ENCODE measurements at regions not wholly inside any gene's neighbourhood (a gene's known extent, or its start where the extent isn't known, plus 50 kb on each side); places are given as distances from the start of the nearest gene placed in this dataset.
A peak's percentile ranks its signal among the peaks of the same experiment; 100 is the strongest.

DNA sequence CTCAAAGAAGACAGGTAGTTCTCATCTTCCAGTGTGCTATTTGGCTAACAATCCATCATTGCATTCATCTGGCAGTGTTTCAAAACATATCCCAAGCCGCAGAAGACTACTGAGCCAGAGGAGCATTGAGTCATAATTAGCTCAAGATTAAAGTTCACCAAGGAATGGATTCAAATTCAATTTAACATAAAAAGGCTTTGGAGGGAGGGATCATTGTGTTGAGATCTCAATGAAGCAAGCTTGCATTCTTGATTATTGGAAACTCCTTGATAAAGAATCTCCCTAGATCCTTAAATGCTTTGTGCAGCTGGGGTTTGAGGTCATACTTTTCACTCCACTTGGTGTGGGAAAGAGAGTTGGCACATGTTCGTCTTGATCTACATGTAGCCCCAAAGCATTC is 142.8 kb upstream of the SEMA3A start:
- no peak overlapping the region for H2BK5ac ChIP-seq (ENCODE audit: low read length)
- H3K18ac ChIP-seq (ENCODE audit: low read length): no peak overlapping the region
- no peaks in the 10 kb centered on the region for H3K9me3 ChIP-seq (replicated peaks in 1 of 2; ENCODE audit: control insufficient read depth in 2 of 2, insufficient read depth in 1 of 2, low read depth in 1 of 2, low read length in 2 of 2)
- H3K4me3 ChIP-seq (ENCODE audit: low read length in 2 of 2): no peak overlapping the region
- no peak for DNase-seq (ENCODE audit: low spot score)
- H4K91ac ChIP-seq (ENCODE audit: low read depth, low read length, poor library complexity): no peak overlapping the region
- peaks cover 0 to 8% of the 10 kb centered on the region in 2 donors for H3K4me1 ChIP-seq (ENCODE audit: control insufficient read depth in 2 of 2, insufficient read depth in 1 of 2, low read depth in 1 of 2, low read length in 2 of 2)
- WGBS, 2 donors (ENCODE audit: extremely low coverage in 2 of 2, insufficient read length in 2 of 2, insufficient replicate concordance in 1 of 2): no CpG with 5 or more reads among the region's 2 CpGs
- no peak overlapping the region for H3K9ac ChIP-seq (ENCODE audit: low read depth, low read length, poor library complexity)
- no peak overlapping the region for H3K4ac ChIP-seq (ENCODE audit: low read length)
- H4K8ac ChIP-seq (ENCODE audit: low read depth, low read length): no peak overlapping the region
- no peak overlapping the region for H2BK120ac ChIP-seq (ENCODE audit: low read depth, low read length)
- no peaks in the 10 kb centered on the region for H3K79me1 ChIP-seq (ENCODE audit: low read depth, low read length)
- peak overlapping the region; percentile 25 for H2AFZ ChIP-seq (ENCODE audit: low read length)
- H2BK12ac ChIP-seq (ENCODE audit: low read length): no peak overlapping the region
- H3K27ac ChIP-seq (replicated peaks; ENCODE audit: low read length): no peak overlapping the region
- H3K27me3 ChIP-seq (ENCODE audit: control insufficient read depth in 3 of 3, insufficient read depth in 3 of 3, low read depth in 1 of 3, low read length in 3 of 3): no peaks in the 10 kb centered on the region
- no peak overlapping the region for H3K23ac ChIP-seq (ENCODE audit: low read depth, low read length, poor library complexity)
- no peak overlapping the region for H3K4me2 ChIP-seq (ENCODE audit: insufficient read depth, low read length, poor library complexity, severe bottlenecking)
- H2BK15ac ChIP-seq (ENCODE audit: low read length): no peak overlapping the region
- no peak overlapping the region for H3K14ac ChIP-seq (ENCODE audit: low read length)
- no peaks in the 10 kb centered on the region for H3K36me3 ChIP-seq (replicated peaks in 1 of 2; ENCODE audit: control insufficient read depth in 2 of 2, insufficient read depth in 2 of 2, low read length in 2 of 2)
- H2AK5ac ChIP-seq (ENCODE audit: low read depth, low read length): no peak overlapping the region

DNA sequence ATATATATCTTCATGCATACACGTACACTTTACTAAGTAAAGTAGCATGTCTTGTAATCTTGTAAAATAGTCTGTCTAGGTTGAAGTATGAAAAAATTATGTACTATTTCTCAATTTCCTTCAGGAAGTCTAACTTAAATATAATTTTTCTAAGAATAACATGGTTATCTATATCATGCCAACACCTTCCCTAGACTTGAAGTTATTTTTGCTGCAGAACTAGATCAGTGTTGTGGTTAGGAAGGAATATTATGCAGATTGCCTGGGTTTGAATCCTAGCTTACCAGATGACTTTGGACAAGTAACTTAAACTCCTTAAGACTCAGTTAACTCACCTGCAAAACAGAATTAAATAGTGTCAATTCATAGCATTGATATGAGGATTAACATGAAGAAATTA is 142.2 kb upstream of the SEMA3A start:
- Histone ChIP-seq H4K8ac (ENCODE audit: low read depth, low read length) (no peak overlapping the region), H3K23ac (ENCODE audit: low read depth, low read length, poor library complexity) (no peak overlapping the region), H2AFZ (ENCODE audit: low read length) (peak overlapping the region; percentile 78), H3K4ac (ENCODE audit: low read length) (no peak overlapping the region), H3K4me3 (ENCODE audit: low read length in 2 of 2) (no peak overlapping the region), H3K27ac (replicated peaks; ENCODE audit: low read length) (no peak overlapping the region), H2BK5ac (ENCODE audit: low read length) (no peak overlapping the region), H4K91ac (ENCODE audit: low read depth, low read length, poor library complexity) (no peak overlapping the region), H3K9me3 (replicated peaks in 1 of 2; ENCODE audit: control insufficient read depth in 2 of 2, insufficient read depth in 1 of 2, low read depth in 1 of 2, low read length in 2 of 2) (no peaks in the 10 kb centered on the region), H3K36me3 (replicated peaks in 1 of 2; ENCODE audit: control insufficient read depth in 2 of 2, insufficient read depth in 2 of 2, low read length in 2 of 2) (no peaks in the 10 kb centered on the region), H3K9ac (ENCODE audit: low read depth, low read length, poor library complexity) (no peak overlapping the region), H2AK5ac (ENCODE audit: low read depth, low read length) (no peak overlapping the region), H3K4me2 (ENCODE audit: insufficient read depth, low read length, poor library complexity, severe bottlenecking) (no peak overlapping the region), H3K79me1 (ENCODE audit: low read depth, low read length) (no peaks in the 10 kb centered on the region), H3K18ac (ENCODE audit: low read length) (no peak overlapping the region), H2BK15ac (ENCODE audit: low read length) (no peak overlapping the region), H2BK12ac (ENCODE audit: low read length) (no peak overlapping the region), H2BK120ac (ENCODE audit: low read depth, low read length) (no peak overlapping the region), H3K27me3 (ENCODE audit: control insufficient read depth in 3 of 3, insufficient read depth in 3 of 3, low read depth in 1 of 3, low read length in 3 of 3) (no peaks in the 10 kb centered on the region), H3K4me1 (ENCODE audit: control insufficient read depth in 2 of 2, insufficient read depth in 1 of 2, low read depth in 1 of 2, low read length in 2 of 2) (peaks cover 0 to 9% of the 10 kb centered on the region in 2 donors), H3K14ac (ENCODE audit: low read length) (no peak overlapping the region)
- DNase-seq (ENCODE audit: low spot score): no peak
- no CpG with 5 or more reads among the region's 1 CpG for WGBS, 2 donors (ENCODE audit: extremely low coverage in 2 of 2, insufficient read length in 2 of 2, insufficient replicate concordance in 1 of 2)

DNA sequence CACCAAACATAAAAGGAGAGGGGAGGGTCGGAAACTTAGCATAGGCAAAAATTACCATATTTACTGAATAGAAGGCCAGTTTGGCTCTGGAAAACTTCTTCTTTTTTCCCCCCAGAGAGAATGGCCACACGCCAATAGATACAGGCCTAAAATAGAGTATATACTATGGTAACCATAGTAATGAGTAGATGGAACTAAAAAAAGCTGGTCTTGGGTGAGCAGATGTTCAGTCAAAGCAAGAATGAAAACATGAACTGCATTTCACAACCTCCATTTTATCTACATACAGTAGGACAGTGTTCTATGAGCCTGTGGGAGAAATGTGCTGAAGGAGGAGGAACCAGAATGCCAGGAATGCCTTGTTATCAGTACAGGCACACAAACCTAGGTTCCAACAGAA is 141.7 kb upstream of the SEMA3A start:
- WGBS, 2 donors (ENCODE audit: extremely low coverage in 2 of 2, insufficient read length in 2 of 2, insufficient replicate concordance in 1 of 2): no CpG with 5 or more reads among the region's 2 CpGs
- Histone ChIP-seq H2BK12ac (ENCODE audit: low read length) (no peak overlapping the region), H3K27me3 (ENCODE audit: control insufficient read depth in 3 of 3, insufficient read depth in 3 of 3, low read depth in 1 of 3, low read length in 3 of 3) (no peaks in the 10 kb centered on the region), H4K91ac (ENCODE audit: low read depth, low read length, poor library complexity) (no peak overlapping the region), H3K79me1 (ENCODE audit: low read depth, low read length) (no peaks in the 10 kb centered on the region), H4K8ac (ENCODE audit: low read depth, low read length) (no peak overlapping the region), H3K36me3 (replicated peaks in 1 of 2; ENCODE audit: control insufficient read depth in 2 of 2, insufficient read depth in 2 of 2, low read length in 2 of 2) (no peaks in the 10 kb centered on the region), H3K4ac (ENCODE audit: low read length) (no peak overlapping the region), H3K27ac (replicated peaks; ENCODE audit: low read length) (no peak overlapping the region), H3K4me1 (ENCODE audit: control insufficient read depth in 2 of 2, insufficient read depth in 1 of 2, low read depth in 1 of 2, low read length in 2 of 2) (peaks cover 2 to 12% of the 10 kb centered on the region in 2 donors), H2BK5ac (ENCODE audit: low read length) (no peak overlapping the region), H2AK5ac (ENCODE audit: low read depth, low read length) (no peak overlapping the region), H2BK120ac (ENCODE audit: low read depth, low read length) (no peak overlapping the region), H2BK15ac (ENCODE audit: low read length) (no peak overlapping the region), H2AFZ (ENCODE audit: low read length) (peak overlapping the region; percentile 78), H3K4me3 (ENCODE audit: low read length in 2 of 2) (no peak overlapping the region), H3K9me3 (replicated peaks in 1 of 2; ENCODE audit: control insufficient read depth in 2 of 2, insufficient read depth in 1 of 2, low read depth in 1 of 2, low read length in 2 of 2) (no peaks in the 10 kb centered on the region), H3K9ac (ENCODE audit: low read depth, low read length, poor library complexity) (no peak overlapping the region), H3K23ac (ENCODE audit: low read depth, low read length, poor library complexity) (no peak overlapping the region), H3K14ac (ENCODE audit: low read length) (no peak overlapping the region), H3K18ac (ENCODE audit: low read length) (no peak overlapping the region), H3K4me2 (ENCODE audit: insufficient read depth, low read length, poor library complexity, severe bottlenecking) (no peak overlapping the region)
- no peak for DNase-seq (ENCODE audit: low spot score)

DNA sequence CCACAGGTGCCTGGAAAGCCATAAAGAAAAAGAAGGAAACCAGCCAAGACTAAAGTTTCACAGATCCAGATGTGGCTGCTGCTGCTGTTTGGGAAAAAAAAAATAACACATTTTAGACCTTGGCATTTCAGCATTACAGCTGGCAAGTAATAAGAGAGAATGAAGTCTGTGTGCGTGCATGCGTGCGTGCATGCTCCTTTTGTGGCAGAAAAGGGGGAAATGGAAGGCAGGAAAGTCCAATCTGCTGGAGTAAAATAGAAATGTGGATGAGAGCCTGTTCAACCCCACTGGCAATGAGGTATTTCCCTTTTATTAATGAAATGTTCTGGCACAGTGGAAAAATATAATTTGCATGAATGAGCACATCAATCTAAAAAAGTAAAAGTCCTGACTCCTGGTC is 137.0 kb upstream of the SEMA3A start:
- Histone ChIP-seq H2BK120ac (ENCODE audit: low read depth, low read length) (no peak overlapping the region), H3K4me2 (ENCODE audit: insufficient read depth, low read length, poor library complexity, severe bottlenecking) (no peak overlapping the region), H3K79me1 (ENCODE audit: low read depth, low read length) (no peaks in the 10 kb centered on the region), H3K18ac (ENCODE audit: low read length) (no peak overlapping the region), H2BK15ac (ENCODE audit: low read length) (no peak overlapping the region), H3K4me3 (ENCODE audit: low read length in 2 of 2) (no peak overlapping the region), H3K27ac (replicated peaks; ENCODE audit: low read length) (no peak overlapping the region), H4K91ac (ENCODE audit: low read depth, low read length, poor library complexity) (no peak overlapping the region), H2AFZ (ENCODE audit: low read length) (peak overlapping the region; percentile 72), H2AK5ac (ENCODE audit: low read depth, low read length) (no peak overlapping the region), H3K23ac (ENCODE audit: low read depth, low read length, poor library complexity) (no peak overlapping the region), H3K4me1 (ENCODE audit: control insufficient read depth in 2 of 2, insufficient read depth in 1 of 2, low read depth in 1 of 2, low read length in 2 of 2) (peaks cover 2 to 14% of the 10 kb centered on the region in 2 donors), H3K14ac (ENCODE audit: low read length) (no peak overlapping the region), H2BK12ac (ENCODE audit: low read length) (no peak overlapping the region), H2BK5ac (ENCODE audit: low read length) (no peak overlapping the region), H3K9ac (ENCODE audit: low read depth, low read length, poor library complexity) (no peak overlapping the region), H3K9me3 (replicated peaks in 1 of 2; ENCODE audit: control insufficient read depth in 2 of 2, insufficient read depth in 1 of 2, low read depth in 1 of 2, low read length in 2 of 2) (no peaks in the 10 kb centered on the region), H3K4ac (ENCODE audit: low read length) (no peak overlapping the region), H3K27me3 (ENCODE audit: control insufficient read depth in 3 of 3, insufficient read depth in 3 of 3, low read depth in 1 of 3, low read length in 3 of 3) (no peaks in the 10 kb centered on the region), H4K8ac (ENCODE audit: low read depth, low read length) (no peak overlapping the region), H3K36me3 (replicated peaks in 1 of 2; ENCODE audit: control insufficient read depth in 2 of 2, insufficient read depth in 2 of 2, low read length in 2 of 2) (no peaks in the 10 kb centered on the region)
- DNase-seq (ENCODE audit: low spot score): no peak
- no CpG with 5 or more reads among the region's 3 CpGs for WGBS, 2 donors (ENCODE audit: extremely low coverage in 2 of 2, insufficient read length in 2 of 2, insufficient replicate concordance in 1 of 2)

All from neuronal stem cell (in vitro differentiated cells).